ENCODE measurements at regions not wholly inside any gene's neighbourhood (a gene's known extent, or its start where the extent isn't known, plus 50 kb on each side); places are given as distances from the start of the nearest gene placed in this dataset.

DNA sequence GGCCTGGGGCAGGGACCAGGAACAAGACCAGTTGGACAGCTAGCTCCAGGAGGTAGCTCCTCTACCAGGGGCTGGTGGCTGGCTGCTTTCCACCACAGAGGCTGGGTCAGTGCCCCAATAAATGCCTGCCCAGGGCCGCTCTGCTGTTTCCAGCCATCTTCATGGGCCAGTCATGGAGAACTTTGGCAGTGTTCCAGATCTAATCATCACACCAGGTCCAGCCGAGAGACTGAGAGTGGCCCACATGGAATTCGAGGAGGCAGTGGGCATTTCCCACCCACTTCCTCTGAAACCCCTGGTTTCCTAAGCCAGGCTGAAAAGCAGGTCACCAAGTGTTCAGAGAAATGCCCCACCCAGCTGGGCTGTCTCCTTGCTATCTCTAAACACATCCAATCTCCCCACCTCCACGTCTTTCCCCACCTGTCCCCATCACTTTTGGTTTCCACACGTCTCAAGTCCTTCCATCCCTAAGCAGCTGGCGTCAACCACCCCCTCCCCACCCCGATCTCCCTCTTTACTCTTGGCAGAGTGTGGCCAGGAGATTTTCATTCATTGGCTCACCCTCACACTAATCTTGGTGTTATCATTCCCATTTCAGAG, 190.0 kb upstream of the LINGO1 start:
- no peak overlapping the region for H3K4me3 ChIP-seq (ENCODE audit: low read length)
- H3K27me3 ChIP-seq (ENCODE audit: insufficient read depth, low read length) = peaks cover 18% of the 10 kb centered on the region
- H3K9me3 ChIP-seq (ENCODE audit: low read depth, low read length) = no peaks in the 10 kb centered on the region
- no peaks in the 10 kb centered on the region for H3K4me1 ChIP-seq (ENCODE audit: insufficient read depth, low read length)

DNA sequence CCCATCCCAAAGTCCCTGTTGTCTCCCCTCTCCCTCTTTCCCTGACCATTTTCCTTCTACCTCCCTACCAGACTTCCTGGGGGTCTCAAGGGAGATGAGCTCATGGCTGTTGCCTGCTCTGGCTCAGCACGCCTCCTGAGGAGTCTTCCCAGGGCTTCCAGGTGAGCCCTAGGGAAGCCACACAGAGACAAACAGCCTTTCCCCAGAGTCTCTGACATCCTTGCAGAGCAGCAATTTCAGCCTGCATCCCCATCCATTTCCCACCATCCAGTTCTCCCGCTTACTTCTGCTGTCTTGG, 189.2 kb upstream of the LINGO1 start:
- H3K27me3 ChIP-seq (ENCODE audit: insufficient read depth, low read length) = peaks cover 21% of the 10 kb centered on the region
- no peaks in the 10 kb centered on the region for H3K9me3 ChIP-seq (ENCODE audit: low read depth, low read length)
- H3K4me1 ChIP-seq (ENCODE audit: insufficient read depth, low read length) = no peaks in the 10 kb centered on the region
- no peak overlapping the region for H3K4me3 ChIP-seq (ENCODE audit: low read length)

DNA sequence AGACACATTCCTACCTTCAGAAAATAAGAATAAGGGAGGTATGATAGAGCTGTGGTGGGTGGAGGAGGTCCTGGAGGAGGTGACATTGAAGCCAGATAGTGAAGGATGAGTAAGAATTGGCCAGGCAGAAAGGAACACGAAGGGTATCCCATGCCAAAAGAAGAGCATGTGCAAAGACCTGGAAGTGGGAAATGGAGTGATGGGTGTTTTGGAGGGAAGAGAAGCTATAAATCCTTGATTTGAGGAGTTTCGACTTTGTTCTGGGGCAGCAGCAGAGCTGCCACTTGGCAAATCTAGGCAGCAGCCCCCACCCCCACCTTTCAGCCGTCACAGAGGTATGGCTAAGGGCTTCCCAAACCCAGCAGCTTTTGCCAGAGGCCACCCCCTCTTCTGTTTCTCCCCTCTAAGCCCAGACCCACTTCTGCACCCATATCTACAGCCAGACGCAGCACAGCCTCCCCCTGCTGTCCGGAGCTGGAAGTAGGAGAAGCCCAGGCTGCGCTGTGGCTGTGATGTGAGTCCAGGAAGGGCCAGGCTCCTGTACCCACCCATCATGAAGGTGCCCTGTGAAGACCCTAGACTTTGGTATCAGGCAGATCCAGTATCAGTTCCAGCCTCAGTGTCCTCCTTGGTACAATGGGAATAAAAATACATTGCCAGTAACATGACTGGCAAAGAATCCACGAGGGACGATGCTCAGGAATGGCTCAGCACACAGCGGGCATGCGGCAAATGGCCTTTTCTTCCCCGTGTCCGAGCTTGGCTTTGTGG, 188.7 kb upstream of the LINGO1 start:
- Histone ChIP-seq H3K4me3 (ENCODE audit: low read length) (no peak overlapping the region), H3K4me1 (ENCODE audit: insufficient read depth, low read length) (no peaks in the 10 kb centered on the region), H3K9me3 (ENCODE audit: low read depth, low read length) (no peaks in the 10 kb centered on the region), H3K27me3 (ENCODE audit: insufficient read depth, low read length) (peaks cover 21% of the 10 kb centered on the region)

DNA sequence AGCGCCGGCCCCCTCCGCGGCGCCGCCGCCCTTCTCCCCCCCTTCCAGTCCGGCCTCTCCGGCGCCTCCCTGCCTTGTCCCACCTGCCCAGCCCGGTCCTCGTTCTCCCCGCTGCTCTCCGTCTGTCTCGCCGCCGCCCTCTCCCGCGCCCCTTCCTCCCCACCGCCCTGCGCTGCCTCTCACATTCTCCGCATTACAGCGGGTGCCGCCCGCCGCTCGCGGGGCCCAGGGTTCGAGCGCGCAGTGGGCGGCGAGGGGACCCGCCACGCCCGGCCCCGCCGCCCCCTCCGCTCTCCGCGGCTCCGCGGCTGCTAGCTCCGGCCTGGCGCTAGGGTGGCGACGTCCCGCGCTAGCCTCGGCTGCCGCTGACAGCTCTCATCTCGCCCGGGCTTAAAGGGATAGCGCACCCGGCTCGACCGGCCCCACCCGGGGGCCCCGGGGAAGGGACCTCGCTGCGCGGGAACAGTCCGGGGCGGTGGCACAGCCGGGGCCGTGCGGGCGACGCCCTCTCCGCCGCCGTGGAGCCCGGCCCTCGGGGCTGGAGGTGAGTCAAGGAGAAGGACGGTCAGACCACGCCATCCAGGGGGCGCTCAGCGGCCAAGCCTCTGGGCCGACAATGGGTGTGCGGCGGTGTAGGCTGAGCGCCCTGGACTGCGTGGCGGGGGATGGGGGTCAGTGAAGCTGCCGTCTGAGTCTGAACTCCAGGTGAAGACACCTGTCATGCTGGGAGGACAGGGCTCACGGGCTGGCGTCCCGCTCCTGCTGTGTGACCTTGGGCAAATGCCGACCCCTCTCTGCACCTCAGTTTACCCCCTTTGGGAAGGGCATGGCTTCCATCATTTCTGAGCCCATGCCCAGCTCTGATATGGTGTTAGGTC, 187.4 kb upstream of the LINGO1 start:
- Histone ChIP-seq H3K27me3 (ENCODE audit: insufficient read depth, low read length) (peaks cover 21% of the 10 kb centered on the region), H3K4me3 (ENCODE audit: low read length) (no peak overlapping the region), H3K4me1 (ENCODE audit: insufficient read depth, low read length) (no peaks in the 10 kb centered on the region), H3K9me3 (ENCODE audit: low read depth, low read length) (no peaks in the 10 kb centered on the region)

DNA sequence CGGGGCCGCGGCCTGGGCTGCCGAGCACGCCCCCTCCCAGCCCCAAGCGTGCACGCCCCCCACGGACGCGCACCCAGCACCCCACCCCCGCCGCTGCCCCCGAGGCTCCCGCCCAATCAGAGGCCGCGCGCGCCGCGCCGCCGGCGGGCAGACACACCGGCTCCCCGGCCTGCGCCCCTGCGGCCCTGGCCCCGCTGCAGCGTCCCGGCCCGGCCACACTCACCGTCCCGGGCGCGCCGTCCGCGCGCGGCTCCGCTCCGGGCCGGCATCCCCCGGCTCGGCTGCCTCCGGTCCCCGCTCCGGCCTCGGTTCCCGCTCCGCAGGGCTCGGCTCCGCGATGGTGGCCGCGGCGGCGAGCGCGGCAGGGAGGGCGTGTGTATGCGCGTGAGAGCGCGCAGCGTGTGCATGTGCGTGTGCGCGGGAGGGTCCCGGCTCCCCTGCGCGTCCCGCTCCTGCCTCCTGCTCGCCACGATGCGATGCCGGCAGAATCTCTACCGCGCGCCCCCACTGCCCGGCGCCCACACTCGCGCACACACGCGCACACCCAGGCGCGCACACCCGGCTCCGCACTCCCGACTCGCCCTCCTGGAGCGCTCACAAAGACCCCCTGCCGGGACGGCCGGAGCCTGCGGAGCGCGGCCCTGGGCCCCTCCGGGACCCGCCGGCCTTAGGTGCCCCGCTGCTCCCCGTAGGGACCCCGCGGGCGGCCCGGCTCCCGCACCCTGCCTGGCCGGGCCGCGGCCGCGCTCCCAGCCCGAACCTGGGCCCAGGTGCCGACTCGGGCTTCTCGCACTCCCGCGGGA, 186.5 kb upstream of the LINGO1 start:
- H3K4me1 ChIP-seq (ENCODE audit: insufficient read depth, low read length) = no peaks in the 10 kb centered on the region
- no peak overlapping the region for H3K4me3 ChIP-seq (ENCODE audit: low read length)
- H3K27me3 ChIP-seq (ENCODE audit: insufficient read depth, low read length) = peaks cover 21% of the 10 kb centered on the region
- no peaks in the 10 kb centered on the region for H3K9me3 ChIP-seq (ENCODE audit: low read depth, low read length)

DNA sequence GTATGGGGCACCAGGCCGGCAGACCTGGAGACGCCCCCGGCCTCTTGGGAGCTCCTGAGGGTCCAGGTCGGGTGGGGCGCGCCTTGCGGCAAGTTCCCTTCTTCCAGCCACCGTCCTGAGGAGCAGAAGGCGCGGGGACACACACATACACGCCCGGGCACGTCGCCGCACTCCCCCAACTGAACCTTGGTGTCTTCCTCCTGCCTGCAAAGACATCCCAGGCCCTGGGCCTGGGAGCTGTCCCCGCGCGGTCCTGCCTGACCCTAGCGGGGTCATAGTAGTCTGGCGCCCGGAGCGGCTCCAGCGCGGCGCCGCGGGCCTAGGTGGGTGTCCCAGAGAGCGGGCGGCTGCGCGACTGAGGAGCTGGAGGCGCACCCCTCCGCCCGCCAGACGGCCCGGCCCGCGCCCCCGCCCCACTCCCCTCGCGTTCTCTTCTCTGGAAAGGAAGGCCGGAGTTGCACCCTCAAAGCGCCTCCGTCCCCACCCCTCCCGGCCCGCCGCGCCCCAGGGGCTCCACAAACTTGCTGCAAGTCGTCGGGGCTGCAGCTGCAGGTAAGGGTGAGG, 185.9 kb upstream of the LINGO1 start:
- Histone ChIP-seq H3K9me3 (ENCODE audit: low read depth, low read length) (no peaks in the 10 kb centered on the region), H3K27me3 (ENCODE audit: insufficient read depth, low read length) (peaks cover 21% of the 10 kb centered on the region), H3K4me1 (ENCODE audit: insufficient read depth, low read length) (no peaks in the 10 kb centered on the region), H3K4me3 (ENCODE audit: low read length) (no peak overlapping the region)

DNA sequence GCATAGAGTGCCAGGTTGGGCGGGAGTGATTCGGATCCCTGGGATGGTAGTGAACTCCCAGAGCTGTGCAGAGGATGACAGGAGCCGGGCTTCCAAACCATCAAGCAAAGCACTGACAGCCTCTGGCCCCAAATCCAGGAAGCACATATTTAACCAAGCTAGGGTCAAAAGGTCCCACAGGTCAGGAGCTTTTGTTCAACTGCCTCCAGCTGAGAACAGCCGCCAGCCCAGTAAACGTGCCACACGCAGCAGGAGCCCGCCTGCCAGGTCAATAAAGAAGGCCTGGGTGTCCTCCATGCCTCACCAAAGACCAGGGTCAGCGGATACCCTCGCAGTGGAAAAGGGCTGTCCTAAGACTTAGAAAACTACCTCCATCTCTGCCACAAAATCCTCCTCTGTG, 184.7 kb upstream of the LINGO1 start:
- Histone ChIP-seq H3K9me3 (ENCODE audit: low read depth, low read length) (no peaks in the 10 kb centered on the region), H3K4me1 (ENCODE audit: insufficient read depth, low read length) (no peaks in the 10 kb centered on the region), H3K4me3 (ENCODE audit: low read length) (no peak overlapping the region), H3K27me3 (ENCODE audit: insufficient read depth, low read length) (peaks cover 21% of the 10 kb centered on the region)

DNA sequence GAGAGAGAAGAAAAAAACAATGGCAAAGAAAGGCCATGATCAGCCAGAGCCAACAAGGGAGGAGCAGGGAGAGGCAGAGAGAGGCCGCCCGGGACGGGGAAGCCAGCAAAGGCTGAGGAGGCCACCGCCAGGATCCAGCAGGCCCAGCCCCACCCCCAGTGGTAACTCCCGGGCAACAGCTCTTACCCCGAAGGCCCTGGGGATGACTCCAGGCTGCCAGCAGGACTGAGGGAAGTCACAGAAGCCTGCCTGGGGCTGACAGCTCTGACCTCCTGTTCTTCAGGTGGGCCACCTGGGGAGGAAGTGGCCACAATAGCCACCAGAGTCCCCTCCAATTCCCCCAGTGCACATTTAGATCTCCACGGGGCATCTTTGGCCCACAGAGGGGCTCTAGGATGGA, 184.3 kb upstream of the LINGO1 start:
- Histone ChIP-seq H3K4me3 (ENCODE audit: low read length) (no peak overlapping the region), H3K9me3 (ENCODE audit: low read depth, low read length) (no peaks in the 10 kb centered on the region), H3K27me3 (ENCODE audit: insufficient read depth, low read length) (peaks cover 21% of the 10 kb centered on the region), H3K4me1 (ENCODE audit: insufficient read depth, low read length) (no peaks in the 10 kb centered on the region)

DNA sequence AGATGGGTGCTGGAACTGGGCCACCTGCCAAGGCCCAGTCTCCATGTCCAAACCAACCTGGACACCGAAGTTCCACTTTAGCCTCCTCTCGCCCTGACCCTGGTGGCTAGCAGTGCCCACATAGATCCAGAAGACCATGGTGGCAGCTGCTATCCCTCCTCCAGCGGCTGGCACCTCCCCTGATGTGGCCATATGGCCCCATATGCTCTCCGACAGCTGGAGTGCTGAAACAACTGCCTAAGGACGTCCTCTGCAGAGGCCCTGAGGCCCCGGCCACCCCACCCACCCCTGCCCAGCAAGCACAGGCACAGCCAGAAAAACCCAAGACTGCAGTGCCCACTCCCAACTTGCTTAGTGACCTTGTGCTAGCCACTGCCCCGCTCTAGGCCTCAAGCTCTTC, 182.3 kb upstream of the LINGO1 start:
- H3K9me3 ChIP-seq (ENCODE audit: low read depth, low read length) = no peaks in the 10 kb centered on the region
- no peaks in the 10 kb centered on the region for H3K4me1 ChIP-seq (ENCODE audit: insufficient read depth, low read length)
- no peak overlapping the region for H3K4me3 ChIP-seq (ENCODE audit: low read length)
- H3K27me3 ChIP-seq (ENCODE audit: insufficient read depth, low read length) = peaks cover 11% of the 10 kb centered on the region

DNA sequence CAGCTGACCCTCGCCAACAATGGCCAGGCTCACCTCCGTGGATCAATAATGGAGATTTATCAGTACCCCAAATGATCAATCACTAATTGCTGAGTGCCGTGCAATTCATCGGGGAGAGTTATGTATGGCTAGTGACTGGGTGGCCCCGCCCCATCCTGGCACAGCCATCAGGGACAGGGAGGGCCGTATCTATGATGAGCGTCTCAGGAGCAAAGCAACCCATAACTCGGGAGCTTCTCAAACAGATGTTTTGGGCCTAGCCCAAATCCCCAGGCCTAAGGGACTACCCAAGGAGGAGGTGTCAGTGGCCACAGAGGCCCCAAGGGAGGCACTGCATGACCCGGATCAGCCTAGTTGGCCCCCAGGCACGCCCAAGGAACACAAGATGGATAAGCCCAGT, 180.0 kb upstream of the LINGO1 start:
- Histone ChIP-seq H3K4me3 (ENCODE audit: low read length) (no peak overlapping the region), H3K27me3 (ENCODE audit: insufficient read depth, low read length) (peaks cover 3% of the 10 kb centered on the region), H3K4me1 (ENCODE audit: insufficient read depth, low read length) (no peaks in the 10 kb centered on the region), H3K9me3 (ENCODE audit: low read depth, low read length) (no peaks in the 10 kb centered on the region)

DNA sequence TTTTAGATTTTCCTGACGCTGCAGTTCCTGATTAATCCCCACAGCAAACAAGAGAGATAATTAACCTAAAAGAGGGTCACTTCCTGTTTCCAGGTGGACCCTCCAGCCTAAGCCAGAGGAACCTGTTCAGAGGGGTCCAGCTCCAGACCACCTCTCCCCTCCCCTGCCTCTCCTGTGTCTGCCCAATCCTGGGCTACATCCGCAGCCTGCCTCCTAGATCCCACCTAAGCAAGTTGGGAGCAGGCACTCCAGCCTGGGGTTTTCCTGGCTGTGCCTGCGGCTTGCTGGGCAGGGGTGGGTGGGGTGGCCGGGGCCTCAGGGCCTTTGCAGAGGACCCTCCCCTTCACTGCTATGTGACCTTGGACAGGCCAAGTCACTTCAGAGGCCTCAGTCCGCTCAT, 178.6 kb upstream of the LINGO1 start:
- Histone ChIP-seq H3K9me3 (ENCODE audit: low read depth, low read length) (no peaks in the 10 kb centered on the region), H3K4me3 (ENCODE audit: low read length) (no peak overlapping the region), H3K27me3 (ENCODE audit: insufficient read depth, low read length) (no peaks in the 10 kb centered on the region), H3K4me1 (ENCODE audit: insufficient read depth, low read length) (no peaks in the 10 kb centered on the region)

DNA sequence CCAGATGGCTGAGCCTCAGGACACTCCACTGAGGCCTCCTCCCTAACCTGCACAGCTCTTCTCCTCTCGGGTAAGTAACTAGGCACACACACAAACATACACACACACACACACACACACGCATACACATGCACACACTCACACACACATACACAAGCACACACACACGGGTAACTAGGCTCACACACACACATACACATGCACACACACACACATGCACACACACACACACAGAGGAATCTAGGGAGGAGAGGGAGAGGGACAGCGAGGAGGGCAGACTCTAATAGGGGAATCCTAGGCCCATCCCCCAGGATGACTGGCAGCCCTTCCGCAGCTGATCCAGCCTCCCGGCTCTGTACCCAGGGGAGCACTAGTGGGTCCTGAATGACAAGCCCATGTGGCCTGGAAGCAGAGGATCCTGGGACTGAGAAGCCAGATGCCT, 177.4 kb upstream of the LINGO1 start:
- no peaks in the 10 kb centered on the region for H3K9me3 ChIP-seq (ENCODE audit: low read depth, low read length)
- H3K4me3 ChIP-seq (ENCODE audit: low read length) = no peak overlapping the region
- no peaks in the 10 kb centered on the region for H3K4me1 ChIP-seq (ENCODE audit: insufficient read depth, low read length)
- no peaks in the 10 kb centered on the region for H3K27me3 ChIP-seq (ENCODE audit: insufficient read depth, low read length)

DNA sequence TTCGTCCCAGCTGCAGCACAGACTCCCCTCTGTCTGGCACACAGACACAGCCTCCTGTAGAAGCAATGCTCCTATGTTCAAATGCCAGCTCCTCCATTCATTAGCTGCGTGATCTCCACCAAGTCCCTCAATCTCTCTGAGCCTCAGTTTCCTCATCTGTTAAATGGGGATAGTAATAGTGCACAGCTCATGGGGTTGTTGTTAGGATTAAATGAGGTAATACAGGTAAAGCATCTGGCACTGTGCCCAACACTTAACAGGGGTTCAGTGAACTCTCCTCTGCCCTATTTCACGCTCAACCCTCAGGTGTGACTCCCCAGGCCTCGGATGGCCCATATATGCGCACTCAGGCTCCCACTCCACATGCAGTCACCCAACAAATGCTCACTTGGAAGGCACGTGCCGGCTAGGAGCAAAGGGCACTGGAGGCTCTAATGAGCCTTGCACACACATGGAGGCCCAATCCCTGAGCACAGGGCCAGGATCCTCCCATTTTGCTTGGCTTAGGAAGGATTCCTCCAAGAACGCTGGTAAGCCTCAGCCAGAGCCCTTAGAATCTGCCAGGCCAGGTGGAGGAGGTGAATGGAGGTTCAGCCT, 176.0 kb upstream of the LINGO1 start:
- Histone ChIP-seq H3K4me1 (ENCODE audit: insufficient read depth, low read length) (no peaks in the 10 kb centered on the region), H3K9me3 (ENCODE audit: low read depth, low read length) (no peaks in the 10 kb centered on the region), H3K27me3 (ENCODE audit: insufficient read depth, low read length) (no peaks in the 10 kb centered on the region), H3K4me3 (ENCODE audit: low read length) (no peak overlapping the region)

DNA sequence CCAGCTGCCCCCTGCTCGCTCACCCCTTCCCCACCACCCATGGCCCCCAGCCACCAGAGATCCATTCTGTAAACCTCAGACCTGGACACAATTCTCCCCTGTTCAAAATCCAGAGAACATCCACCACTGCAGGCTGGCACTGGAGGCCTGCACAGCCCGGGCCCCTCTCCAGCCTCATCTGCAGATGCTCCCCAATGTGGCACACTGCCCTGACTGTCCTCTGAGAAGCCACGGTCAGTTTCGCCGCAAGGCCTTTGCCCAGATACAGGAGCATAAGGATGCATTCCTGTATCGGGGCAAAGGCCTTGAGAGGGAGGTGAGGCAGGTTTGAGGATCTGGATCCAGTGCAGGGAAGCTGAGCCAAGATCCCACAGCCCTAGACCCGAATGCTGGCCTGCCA, 175.4 kb upstream of the LINGO1 start:
- no peaks in the 10 kb centered on the region for H3K9me3 ChIP-seq (ENCODE audit: low read depth, low read length)
- no peaks in the 10 kb centered on the region for H3K27me3 ChIP-seq (ENCODE audit: insufficient read depth, low read length)
- H3K4me1 ChIP-seq (ENCODE audit: insufficient read depth, low read length) = no peaks in the 10 kb centered on the region
- H3K4me3 ChIP-seq (ENCODE audit: low read length) = no peak overlapping the region

All from mononuclear cell (primary cell).